ENCODE measurements at regions not wholly inside any gene's neighbourhood (a gene's known extent, or its start where the extent isn't known, plus 50 kb on each side); places are given as distances from the start of the nearest gene placed in this dataset.
"Not testable (repeated sequence)": the region's sequence is repeated elsewhere in the genome, so short reads cannot be mapped to it uniquely, and the experiment has no call there.

DNA sequence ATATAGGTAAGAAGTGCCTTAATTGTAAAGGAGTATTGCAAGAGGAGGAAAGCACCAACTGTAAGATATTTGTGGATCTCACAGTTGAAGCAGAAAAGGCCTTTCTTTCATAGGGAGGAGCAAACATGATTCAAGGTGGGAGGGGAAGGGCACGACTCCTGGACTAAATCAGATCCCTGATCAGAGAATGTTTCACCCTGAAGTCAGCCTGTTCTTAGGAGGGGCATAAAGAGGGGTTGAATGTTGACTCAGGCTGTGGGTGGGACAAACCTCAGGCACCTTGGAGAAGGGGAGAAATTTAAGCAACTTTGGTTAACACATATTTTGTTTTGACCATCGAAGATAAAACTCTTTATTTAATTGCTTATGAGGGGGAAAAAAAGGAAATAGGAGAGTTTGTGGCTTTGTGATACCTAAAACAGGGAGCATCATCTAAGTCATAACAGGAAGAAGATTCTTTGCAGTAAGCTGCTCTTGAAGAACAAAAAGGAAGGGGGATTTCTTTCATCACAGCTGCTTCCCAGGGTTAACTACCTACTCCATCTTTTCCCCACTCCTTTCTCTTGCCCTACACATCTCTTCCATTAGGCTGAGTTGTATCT, 158.6 kb upstream of the ZNF267 start:
- DNase-seq = no peak
- intact Hi-C loops (cut with DNase I) = no loop called here

DNA sequence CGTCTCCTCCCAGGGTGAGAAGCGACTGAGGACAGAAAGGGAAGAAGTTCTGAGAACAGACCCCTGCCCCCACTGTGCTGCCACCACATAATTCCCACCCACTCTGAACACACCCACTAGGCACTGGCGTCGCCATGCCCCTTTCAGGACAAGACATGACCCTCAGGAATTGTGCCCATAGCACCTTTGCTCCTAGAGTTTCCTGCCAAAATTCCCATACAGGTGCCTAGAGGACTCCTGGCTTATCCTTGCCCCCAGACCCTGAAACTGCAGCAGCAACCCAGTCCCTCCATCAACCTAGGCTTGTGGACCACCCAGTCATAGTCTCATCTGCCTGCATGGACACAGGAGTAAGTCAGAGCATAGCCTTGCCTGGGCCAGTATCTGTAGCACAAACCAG, 157.7 kb upstream of the ZNF267 start:
- DNase-seq = no peak
- intact Hi-C loops (cut with DNase I) = no loop called here

DNA sequence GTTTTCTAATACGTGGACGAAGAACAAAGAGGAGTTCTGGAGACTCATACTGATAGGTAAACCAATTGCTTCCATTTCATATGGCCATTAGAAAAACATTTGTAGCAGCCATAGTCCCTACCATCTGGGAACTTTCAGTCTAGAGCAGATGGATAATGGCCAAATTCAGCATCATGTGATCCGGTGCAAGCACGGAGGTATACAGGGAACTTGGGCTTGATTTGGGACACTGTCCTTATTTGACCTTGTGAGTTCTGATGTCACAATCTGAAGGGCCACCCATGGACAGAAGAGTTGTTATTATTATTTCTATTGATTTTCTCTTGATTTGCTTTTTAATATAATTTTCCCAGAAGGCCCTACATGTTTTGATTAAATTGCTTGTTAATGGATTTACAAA, 154.6 kb upstream of the ZNF267 start:
- intact Hi-C loops (cut with DNase I) = no loop called here
- no peak for DNase-seq

DNA sequence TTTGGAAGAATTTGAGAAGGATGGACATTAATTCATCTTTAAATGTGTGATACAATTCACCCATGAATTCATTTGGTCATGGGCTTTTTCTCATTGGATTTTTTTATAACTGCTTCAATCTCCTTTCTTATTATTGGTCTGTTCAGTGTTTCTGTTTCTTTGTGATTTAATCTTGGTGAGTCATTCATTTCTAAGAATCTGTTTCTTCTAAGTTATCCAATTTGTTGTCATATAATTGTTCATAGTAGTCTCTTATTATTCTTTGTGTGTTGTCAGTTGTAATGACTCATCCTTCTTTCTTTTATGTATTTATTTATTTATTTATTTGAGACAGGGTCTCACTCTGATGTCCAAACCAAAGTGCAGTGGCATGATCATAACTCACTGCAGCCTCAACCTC, 146.1 kb upstream of the ZNF267 start:
- DNase-seq = no peak
- intact Hi-C loops (cut with DNase I) = no loop called here

DNA sequence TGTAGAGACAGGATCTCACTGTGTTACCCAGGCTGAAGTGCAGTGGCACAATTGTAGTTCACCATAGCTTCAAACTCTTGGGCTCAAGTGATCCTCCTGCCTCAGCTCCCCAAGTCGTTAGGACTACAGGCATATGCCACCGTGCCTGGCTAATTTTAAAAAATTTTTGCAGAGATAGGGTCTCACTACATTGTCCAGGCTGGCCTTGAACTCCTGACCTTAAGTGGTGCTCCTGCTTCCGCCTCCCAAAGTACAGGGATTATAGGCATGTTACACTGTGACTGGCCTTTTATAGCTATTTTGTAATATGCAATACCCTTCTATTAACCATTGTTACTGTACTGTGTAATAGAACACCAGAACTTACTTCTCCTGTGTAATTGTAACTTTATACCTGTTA, 139.3 kb upstream of the ZNF267 start:
- intact Hi-C loops (cut with DNase I) = no loop called here
- no peak for DNase-seq

DNA sequence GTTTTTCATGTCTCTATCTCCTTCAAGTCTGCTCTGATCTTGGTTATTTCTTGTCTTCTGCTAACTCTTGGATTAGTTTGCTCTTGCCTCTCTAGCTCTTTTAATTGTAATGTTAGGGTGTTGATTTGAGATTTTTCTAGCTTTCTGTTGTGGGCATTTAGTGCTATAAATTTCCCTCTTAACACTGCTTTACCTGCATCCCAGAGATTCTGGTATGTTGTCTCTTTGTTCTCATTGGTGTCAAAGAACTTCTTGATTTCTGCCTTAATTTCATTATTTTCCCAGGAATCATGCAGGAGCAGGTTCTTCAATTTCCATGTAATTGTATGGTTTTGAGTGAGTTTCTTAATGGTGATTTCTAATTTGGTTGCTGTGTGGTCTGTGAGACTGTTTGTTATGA, 128.5 kb upstream of the ZNF267 start:
- DNase-seq; intact Hi-C loops (cut with DNase I): not testable (repeated sequence)

DNA sequence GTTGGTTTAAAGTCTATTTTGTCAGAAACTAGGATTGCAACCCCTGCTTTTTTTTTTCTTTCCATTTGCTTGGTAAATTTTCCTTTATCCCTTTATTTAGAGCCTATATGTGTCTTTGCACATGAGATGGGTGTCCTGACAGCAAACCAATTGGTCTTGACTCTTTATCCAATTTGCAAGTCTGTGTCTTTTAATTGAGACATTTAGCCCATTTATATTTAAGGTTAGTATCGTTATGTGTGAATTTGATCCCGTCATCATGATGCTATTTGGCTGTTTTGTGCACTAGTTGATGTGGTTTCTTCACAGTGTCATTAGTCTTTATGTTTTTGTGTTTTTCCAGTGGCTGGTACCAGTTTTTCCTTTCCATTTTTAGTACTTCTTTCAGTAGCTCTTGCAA, 127.7 kb upstream of the ZNF267 start:
- intact Hi-C loops (cut with DNase I) = no loop called here
- DNase-seq = no peak

DNA sequence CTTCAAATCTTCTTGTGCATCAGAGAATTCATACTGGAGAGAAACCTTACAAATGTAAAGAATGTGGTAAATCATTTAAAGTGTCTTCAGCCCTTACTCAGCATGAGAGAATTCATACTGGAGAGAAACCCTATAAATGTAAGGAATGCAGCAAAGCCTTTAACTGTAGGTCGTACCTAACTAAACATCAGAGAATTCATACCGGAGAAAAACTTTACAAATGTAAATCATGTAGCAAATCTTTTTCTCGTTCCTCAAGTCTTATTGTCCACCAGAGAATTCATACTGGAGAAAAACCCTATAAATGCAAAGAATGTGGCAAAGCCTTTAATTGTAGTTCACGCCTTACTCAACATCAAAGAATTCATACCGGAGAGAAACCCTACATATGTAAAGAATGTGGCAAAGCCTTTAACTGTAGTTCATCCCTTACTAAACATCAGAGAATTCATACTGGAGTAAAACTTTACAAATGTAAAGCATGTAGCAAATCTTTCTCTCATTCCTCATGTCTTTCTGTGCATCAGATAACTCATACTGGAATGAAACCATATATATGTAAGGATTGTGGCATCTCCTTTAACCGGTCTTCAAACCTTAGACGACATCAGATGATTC, 118.5 kb upstream of the ZNF267 start:
- no peak for DNase-seq
- intact Hi-C loops (cut with DNase I) = no loop called here

DNA sequence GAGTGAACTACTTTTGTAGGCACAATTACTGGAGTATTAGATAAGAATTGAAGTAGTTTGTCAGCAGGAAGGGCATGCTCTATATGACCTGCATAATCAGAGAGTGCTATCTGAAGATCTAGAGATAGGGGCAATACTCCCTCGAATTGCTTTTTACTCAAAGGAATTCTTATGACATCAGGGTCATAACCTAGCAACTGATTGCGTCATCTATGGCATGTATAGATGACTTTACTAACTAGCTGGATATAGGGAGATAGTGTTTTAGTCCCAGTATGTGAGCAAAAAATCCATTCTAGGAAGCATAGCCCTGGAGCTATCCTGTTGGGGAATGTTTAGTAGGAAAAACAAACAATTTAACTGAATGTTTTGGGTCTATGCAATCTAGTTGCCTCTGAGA, 109.5 kb upstream of the ZNF267 start:
- no peak for DNase-seq
- intact Hi-C loops (cut with DNase I) = no loop called here

DNA sequence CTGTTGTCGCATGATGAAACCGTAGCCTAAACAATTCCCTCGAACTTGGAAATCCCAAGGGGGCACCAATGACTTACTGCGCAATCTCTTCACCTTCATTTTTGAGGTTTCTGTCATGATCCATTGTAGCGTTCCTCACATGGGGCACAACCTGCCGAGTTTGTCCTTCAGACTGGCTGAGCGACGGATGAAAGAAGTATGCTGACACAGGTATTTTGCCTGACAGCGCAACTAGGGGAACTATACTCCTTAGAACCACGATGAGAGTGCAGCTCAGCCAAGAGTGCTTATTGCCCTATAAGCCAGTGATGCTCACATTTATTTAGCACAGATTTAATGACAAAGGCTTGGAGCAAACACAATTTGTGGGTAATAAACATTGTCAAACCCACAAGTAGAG, 106.3 kb upstream of the ZNF267 start:
- DNase-seq = no peak
- intact Hi-C loops (cut with DNase I) = no loop called here

DNA sequence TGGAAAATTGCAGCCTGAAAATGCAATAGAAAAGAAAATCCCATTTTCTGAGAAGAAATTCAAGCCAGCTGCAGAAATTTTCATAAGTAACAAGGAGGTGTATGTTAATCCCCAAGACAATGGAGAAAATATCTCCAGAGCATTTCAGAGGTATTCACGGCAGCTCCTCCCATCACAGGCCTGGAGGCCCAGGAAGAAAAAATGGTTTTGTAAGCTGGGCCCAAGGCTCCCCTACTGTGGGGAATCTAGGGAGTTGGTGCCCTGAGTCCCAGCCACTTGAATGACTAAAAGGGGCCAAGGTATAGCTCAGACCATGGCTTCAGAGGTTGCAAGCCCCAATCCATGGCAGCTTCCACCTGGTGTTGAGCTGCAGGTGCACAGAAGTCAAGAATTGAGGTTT, 93.3 kb upstream of the ZNF267 start:
- intact Hi-C loops (cut with DNase I) = no loop called here
- DNase-seq = no peak

DNA sequence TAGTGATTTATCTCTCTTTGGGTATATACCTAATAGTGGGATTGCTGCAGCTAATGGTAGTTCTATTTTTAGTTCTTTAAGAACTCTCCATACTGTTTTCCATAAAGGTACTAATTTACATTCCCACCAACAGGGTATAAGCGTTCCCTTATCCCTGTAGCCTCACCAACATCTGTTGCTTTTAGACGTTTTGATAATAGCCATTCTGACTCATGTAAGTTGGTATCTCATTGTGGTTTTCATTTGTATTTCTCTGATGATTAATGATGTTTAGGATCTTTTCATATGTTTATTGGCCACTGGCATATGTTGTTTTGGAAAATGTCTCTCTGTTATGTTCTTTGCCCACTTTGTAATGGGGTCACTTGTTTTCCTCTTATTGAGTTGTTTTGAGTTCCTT, 88.5 kb upstream of the ZNF267 start:
- intact Hi-C loops (cut with DNase I) = no loop called here

DNA sequence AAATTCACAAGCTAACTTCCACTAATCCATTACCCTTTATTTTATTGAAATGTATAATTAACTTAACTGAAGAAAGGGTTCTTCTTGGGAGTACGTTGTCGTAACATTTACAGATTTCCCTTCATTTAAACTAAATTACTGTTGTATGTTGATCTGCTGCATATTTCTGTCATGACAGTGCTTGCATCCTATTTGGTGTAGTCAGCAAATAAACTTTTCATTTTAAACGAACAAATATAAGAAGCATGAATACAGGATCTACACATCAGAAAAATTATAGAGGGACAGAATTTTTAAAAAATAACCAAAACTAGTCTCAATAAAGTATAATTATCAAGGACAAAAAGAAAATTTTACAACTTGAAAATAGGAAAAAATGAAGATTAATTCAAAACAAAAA, 66.5 kb upstream of the ZNF267 start:
- no peak for DNase-seq
- intact Hi-C loops (cut with DNase I) = no loop called here

More for the DNA sequence above, 88.5 kb upstream of the ZNF267 start:
- no peak for DNase-seq

DNA sequence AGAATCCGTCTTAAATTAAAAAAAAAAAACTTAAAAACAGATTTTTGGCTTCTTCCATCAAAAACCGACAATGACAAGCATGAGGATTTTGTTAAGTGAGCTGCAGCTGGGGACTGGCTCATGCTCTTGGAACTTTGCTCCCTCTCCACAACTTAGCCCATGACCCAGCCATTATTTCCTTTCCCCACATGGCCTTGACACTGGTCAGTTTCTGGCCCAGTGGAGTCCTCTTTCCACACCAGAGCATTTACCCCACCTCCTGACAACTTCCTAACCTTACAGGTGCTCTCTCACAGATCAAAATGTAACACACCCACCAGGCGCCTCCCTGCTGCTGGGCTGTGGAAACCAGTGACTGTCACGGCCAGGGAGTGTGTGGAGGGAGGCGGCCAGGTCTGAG, 62.7 kb upstream of the ZNF267 start:
- no peak for DNase-seq
- intact Hi-C loops (cut with DNase I) = no loop called here

DNA sequence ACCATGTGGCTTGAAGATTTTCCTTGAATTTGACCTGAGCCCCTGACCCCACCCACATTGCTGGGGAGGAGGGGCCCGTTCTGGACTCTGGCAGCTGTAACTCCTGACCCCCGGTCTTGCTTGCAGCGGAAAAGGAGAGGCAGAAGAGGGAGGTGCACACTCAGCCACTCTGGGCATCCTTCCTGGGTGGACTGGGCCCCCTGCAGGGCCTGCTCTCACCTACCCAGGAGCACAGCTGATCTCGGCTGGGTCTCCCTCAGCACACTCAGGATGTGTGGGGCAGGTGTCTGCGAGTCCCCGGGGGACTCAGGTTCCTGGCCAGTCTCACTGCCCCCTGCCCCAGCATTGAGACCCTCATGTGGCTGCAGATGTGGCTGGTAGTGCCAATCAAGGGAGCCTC, 57.5 kb upstream of the ZNF267 start:
- intact Hi-C loops (cut with DNase I); DNase-seq: not testable (repeated sequence)

DNA sequence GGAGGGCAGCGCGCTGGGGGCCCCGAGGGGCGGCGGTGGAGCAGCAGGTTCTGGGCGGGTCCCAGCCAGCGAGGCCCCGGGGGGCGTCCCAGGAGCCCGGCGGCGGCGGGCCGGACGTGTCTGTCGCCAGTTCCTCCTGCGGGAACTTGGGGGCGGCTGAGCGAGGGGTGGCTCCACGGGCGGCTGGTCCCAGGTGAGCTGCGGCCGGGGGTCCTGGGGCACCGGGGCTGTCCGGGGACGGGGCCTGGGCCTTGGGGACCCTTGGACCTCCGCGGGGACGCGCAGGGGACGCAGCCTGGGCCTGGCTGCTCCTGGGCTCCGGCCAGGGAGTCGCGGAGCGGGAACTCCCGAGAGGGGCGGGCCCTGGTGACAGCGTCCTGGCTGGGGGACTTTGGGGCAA, 54.2 kb upstream of the ZNF267 start:
- no peak for DNase-seq
- intact Hi-C loops (cut with DNase I) = no loop called here

DNA sequence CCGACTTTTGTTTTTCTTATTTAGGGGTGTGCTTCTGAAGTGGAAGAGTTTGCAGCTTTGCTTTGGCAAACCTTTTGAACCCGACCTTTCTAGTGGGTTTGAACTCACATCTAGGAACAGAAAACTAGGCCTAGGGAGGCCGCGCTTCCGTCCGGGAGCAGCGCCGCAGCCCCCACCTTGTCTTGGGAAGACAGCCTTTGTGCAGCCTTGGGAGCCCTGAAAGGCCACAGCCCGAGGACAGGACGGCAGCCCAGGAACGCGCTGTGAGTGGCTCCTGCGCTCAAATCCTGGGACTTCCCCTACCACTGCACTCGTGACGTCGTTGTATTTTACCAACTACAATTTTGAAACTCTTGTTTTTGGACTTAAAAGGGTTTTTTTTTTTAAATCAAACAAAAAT, 53.7 kb upstream of the ZNF267 start:
- intact Hi-C loops (cut with DNase I) = no loop called here
- DNase-seq = no peak

All from head of caudate nucleus (tissue), 42 donors.